ENCODE measurements at regions not wholly inside any gene's neighbourhood (a gene's known extent, or its start where the extent isn't known, plus 50 kb on each side); places are given as distances from the start of the nearest gene placed in this dataset.

DNA sequence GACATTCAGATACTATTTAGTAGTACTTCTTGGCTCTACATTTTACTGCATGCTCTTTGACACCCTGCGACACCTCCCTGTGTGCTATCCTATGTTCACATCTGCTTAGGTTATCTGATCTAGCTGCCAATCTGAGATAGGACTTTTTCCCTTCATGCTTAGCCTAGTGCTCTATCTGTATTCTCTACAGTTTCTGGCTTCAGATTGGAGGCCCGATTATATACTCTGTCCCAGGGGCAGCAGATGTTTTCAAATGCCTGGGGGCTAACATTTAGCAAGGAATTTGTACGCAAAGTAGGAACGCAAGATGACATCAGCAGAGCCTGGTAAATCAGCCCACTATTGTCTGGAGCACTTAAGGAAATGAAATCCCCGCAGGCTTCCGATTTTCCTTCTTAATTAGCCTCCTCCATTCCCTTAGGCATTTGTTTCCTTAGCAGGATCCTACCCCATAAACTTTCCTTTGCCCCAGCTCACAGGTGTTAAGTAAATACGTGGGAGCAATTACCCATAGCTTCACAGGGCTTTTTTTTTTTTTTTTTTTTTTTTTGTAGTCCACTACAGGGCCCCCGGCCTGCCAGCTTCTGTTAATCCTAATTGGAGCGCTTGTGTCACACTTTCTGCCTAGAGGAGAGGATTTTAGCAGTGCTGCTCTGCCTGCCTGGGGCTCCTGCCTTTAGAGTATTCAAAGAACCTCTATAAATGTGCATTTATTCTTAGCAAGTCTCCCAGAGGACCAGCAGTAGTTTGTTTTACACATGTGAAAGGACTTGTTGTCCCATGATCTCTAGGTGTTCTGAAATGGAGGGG lies 61.1 kb upstream of the LPAR1 start:
- TF ChIP-seq EZH2 (IDR thresholded peaks at IDR 0.05) (no peak), CTCF (IDR thresholded peaks at IDR 0.05) (no peak), EZH2phosphoT487 (IDR thresholded peaks at IDR 0.05) (peak; percentile 31)

Measured in neural progenitor cell (in vitro differentiated cells).